ENCODE measurements at regions not wholly inside any gene's neighbourhood (a gene's known extent, or its start where the extent isn't known, plus 50 kb on each side); places are given as distances from the start of the nearest gene placed in this dataset.

DNA sequence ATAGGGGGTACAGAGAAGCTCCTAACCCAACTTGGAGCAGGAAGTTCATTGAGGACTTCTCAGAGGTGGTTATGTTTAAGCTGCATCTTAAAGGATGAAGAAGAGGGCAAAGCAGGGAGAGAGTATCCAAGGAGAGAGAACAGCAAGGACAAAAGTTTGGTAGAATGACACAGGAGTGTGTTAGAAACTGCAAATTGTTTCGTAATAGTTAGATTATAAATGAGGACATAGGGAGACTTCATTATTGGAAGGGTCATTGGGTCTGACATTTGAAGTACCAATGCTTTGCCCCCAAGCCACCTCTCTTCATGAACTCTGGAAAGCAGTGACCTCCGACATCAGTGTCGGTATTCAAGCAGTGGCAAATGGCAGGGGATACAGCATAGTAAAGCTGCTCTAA lies 209.6 kb upstream of the JUN start:
- TF ChIP-seq, protein P1, sequence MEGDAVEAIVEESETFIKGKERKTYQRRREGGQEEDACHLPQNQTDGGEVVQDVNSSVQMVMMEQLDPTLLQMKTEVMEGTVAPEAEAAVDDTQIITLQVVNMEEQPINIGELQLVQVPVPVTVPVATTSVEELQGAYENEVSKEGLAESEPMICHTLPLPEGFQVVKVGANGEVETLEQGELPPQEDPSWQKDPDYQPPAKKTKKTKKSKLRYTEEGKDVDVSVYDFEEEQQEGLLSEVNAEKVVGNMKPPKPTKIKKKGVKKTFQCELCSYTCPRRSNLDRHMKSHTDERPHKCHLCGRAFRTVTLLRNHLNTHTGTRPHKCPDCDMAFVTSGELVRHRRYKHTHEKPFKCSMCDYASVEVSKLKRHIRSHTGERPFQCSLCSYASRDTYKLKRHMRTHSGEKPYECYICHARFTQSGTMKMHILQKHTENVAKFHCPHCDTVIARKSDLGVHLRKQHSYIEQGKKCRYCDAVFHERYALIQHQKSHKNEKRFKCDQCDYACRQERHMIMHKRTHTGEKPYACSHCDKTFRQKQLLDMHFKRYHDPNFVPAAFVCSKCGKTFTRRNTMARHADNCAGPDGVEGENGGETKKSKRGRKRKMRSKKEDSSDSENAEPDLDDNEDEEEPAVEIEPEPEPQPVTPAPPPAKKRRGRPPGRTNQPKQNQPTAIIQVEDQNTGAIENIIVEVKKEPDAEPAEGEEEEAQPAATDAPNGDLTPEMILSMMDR (IDR thresholded peaks at IDR 0.05), result no peak
- no peak for TF ChIP-seq POLR2A (IDR thresholded peaks at IDR 0.05)

Data from ovary (tissue), 3 donors.